MCF 10A (cell line): ENCODE measurements at regions not wholly inside any gene's neighbourhood (a gene's known extent, or its start where the extent isn't known, plus 50 kb on each side); places are given as distances from the start of the nearest gene placed in this dataset.

Source experiments
- BruUV-seq: library from RNA; stranded (reverse); fragments of 400-500 nt; replicated peaks from 2 replicates; lab custom pipeline; 2021; lab: Mats Ljungman, UMichigan
- CTCF ChIA-PET: fragments of 300-600 bp; sonication (Branson Sonifier 250); formaldehyde crosslinking; extraction: SDS; loops from one replicate; lab custom pipeline; 2021; ENCODE audit warnings: antibody characterized with exemption, inconsistent platforms; lab: Yijun Ruan, JAX
- POLR2A ChIA-PET: fragments of 300-600, 350-650 bp; sonication (Branson Sonifier 250); formaldehyde crosslinking; extraction: SDS; loops from one replicate; lab custom pipeline; 2020; ENCODE audit warnings: antibody characterized with exemption, inconsistent platforms; lab: Yijun Ruan, JAX
- DNase-seq: peaks from one replicate; pipeline ENCODE4 v3.0.0-alpha.2; 2018; ENCODE audit not compliant: unreplicated experiment
- H3K27ac Mint-ChIP-seq: one replicate; pipeline ENCODE4 v1.8.0; 2022; ENCODE audit warnings: mild to moderate bottlenecking, low read depth, mixed read lengths; ENCODE audit not compliant: unreplicated experiment
- H3K27me3 Mint-ChIP-seq: one replicate; pipeline ENCODE4 v1.8.0; 2022; ENCODE audit warnings: mixed read lengths; ENCODE audit not compliant: insufficient read depth, unreplicated experiment
- H3K36me3 Mint-ChIP-seq: one replicate; pipeline ENCODE4 v1.8.0; 2022; ENCODE audit warnings: mild to moderate bottlenecking, moderate library complexity, mixed read lengths; ENCODE audit not compliant: insufficient read depth, unreplicated experiment
- H3K4me1 Mint-ChIP-seq: one replicate; pipeline ENCODE4 v1.8.0; 2022; ENCODE audit warnings: mixed read lengths; ENCODE audit not compliant: insufficient read depth, unreplicated experiment
- H3K4me3 Mint-ChIP-seq: one replicate; pipeline ENCODE4 v1.8.0; 2022; ENCODE audit warnings: mild to moderate bottlenecking, moderate library complexity, mixed read lengths; ENCODE audit not compliant: unreplicated experiment
- H3K9me3 Mint-ChIP-seq: one replicate; pipeline ENCODE4 v1.8.0; 2022; ENCODE audit warnings: mixed read lengths; ENCODE audit not compliant: unreplicated experiment
- CTCF ChIP-seq: fragments of 200-600 bp; IDR thresholded peaks from one replicate; pipeline ENCODE4 v1.8.0; 2022; ENCODE audit warnings: antibody characterized with exemption, mild to moderate bottlenecking; ENCODE audit not compliant: unreplicated experiment
- intact Hi-C: fragments of 100-400 bp; cut with micrococcal nuclease; formaldehyde crosslinking; loops from 2 replicates; pipeline ENCODE4 v1.14.1; 2022

GRCh38 chr2:228738671-228739380, 532.3 kb downstream of the PID1 start:
- no peak for TF ChIP-seq CTCF
- POLR2A ChIA-PET, result no interaction called here
- Mint-ChIP-seq H3K36me3 (no peaks in the 10 kb centered on the region), H3K27me3 (no peaks in the 10 kb centered on the region), H3K27ac (no peak overlapping the region), H3K9me3 (no peaks in the 10 kb centered on the region), H3K4me1 (no peaks in the 10 kb centered on the region), H3K4me3 (no peak overlapping the region)
- no TSS peak for BruUV-seq
- intact Hi-C loops, result no loop called here
- no peak for DNase-seq
- CTCF ChIA-PET, result no interaction called here

GRCh38 chr2:228735697-228736096, 535.4 kb downstream of the PID1 start:
- no TSS peak for BruUV-seq
- POLR2A ChIA-PET, result interaction anchor here (0.6 to 1.8 kb wide), 4 partner anchors 8 to 980 kb away, joined by 3 to 4 read pairs (median 3); no protein-coding TSS in a partner anchor
- CTCF ChIA-PET, result no interaction called here

GRCh38 chr2:228731517-228731916, 539.6 kb downstream of the PID1 start:
- Mint-ChIP-seq H3K4me3 (no peak overlapping the region), H3K27me3 (no peaks in the 10 kb centered on the region), H3K4me1 (no peaks in the 10 kb centered on the region), H3K9me3 (no peaks in the 10 kb centered on the region), H3K36me3 (no peaks in the 10 kb centered on the region), H3K27ac (no peak overlapping the region)
- peak; percentile 74 for DNase-seq
- ChIA-PET POLR2A (no interaction called here), CTCF (interaction anchor here (0.7 kb wide), 1 partner anchor 645 kb away, joined by 3 read pairs; no protein-coding TSS in a partner anchor)
- BruUV-seq, result no TSS peak
- no peak for TF ChIP-seq CTCF
- intact Hi-C loops, result no loop called here

More at GRCh38 chr2:228735697-228736096, 535.4 kb downstream of the PID1 start:
- Mint-ChIP-seq H3K27me3 (no peaks in the 10 kb centered on the region), H3K36me3 (no peaks in the 10 kb centered on the region), H3K4me1 (no peaks in the 10 kb centered on the region), H3K27ac (no peak overlapping the region), H3K4me3 (no peak overlapping the region), H3K9me3 (no peaks in the 10 kb centered on the region)
- intact Hi-C loops, result no loop called here
- TF ChIP-seq CTCF, result no peak
- DNase-seq, result no peak

GRCh38 chr2:228728961-228729360, 542.1 kb downstream of the PID1 start:
- Mint-ChIP-seq H3K36me3 (no peaks in the 10 kb centered on the region), H3K4me3 (no peak overlapping the region), H3K9me3 (no peaks in the 10 kb centered on the region), H3K4me1 (no peaks in the 10 kb centered on the region), H3K27me3 (no peaks in the 10 kb centered on the region), H3K27ac (no peak overlapping the region)
- BruUV-seq, result no TSS peak
- POLR2A ChIA-PET, result no interaction called here
- no peak for DNase-seq
- no peak for TF ChIP-seq CTCF
- intact Hi-C loops, result no loop called here
- CTCF ChIA-PET, result interaction anchor here (0.6 kb wide), 1 partner anchor 964 kb away, joined by 3 read pairs; no protein-coding TSS in a partner anchor
